Activated CD8-positive, alpha-beta T cell treated with anti-CD3 and anti-CD28 coated beads, Interleukin-2, amount 10 ng/mL, durations not matched to agents 7 days and 5 days (primary cell): ENCODE measurements at regions not wholly inside any gene's neighbourhood (a gene's known extent, or its start where the extent isn't known, plus 50 kb on each side); places are given as distances from the start of the nearest gene placed in this dataset.
"Not testable (repeated sequence)": the region's sequence is repeated elsewhere in the genome, so short reads cannot be mapped to it uniquely, and the experiment has no call there.

Source experiments
- ATAC-seq: fragments of 150-1000 bp; cut with Tn5 transposase; one replicate; pipeline ENCODE4 v1.10.0; 2021; ENCODE audit warnings: moderate library complexity
- CTCF ChIA-PET: fragments of 350-600 bp; sonication (Branson Sonifier 250); formaldehyde crosslinking; loops from one replicate; lab custom pipeline; 2021; ENCODE audit warnings: antibody characterized with exemption; lab: Charles Lee
- POLR2A ChIA-PET: fragments of 350-600 bp; sonication (Branson Sonifier 250); formaldehyde crosslinking; loops from one replicate; lab custom pipeline; 2021; ENCODE audit warnings: antibody characterized with exemption; lab: Charles Lee
- DNase-seq: peaks from one replicate; pipeline ENCODE4 v3.0.0-alpha.2; 2020
- H3K27ac Mint-ChIP-seq: one replicate; pipeline ENCODE4 v1.8.0; 2021; ENCODE audit warnings: mild to moderate bottlenecking, mixed read lengths
- H3K27me3 Mint-ChIP-seq: one replicate; pipeline ENCODE4 v1.8.0; 2021; ENCODE audit warnings: low read depth, mixed read lengths
- H3K36me3 Mint-ChIP-seq: one replicate; pipeline ENCODE4 v1.8.0; 2021; ENCODE audit warnings: low read depth, mixed read lengths
- H3K4me1 Mint-ChIP-seq: one replicate; pipeline ENCODE4 v1.8.0; 2021; ENCODE audit warnings: low read depth, mixed read lengths
- H3K4me3 Mint-ChIP-seq: one replicate; pipeline ENCODE4 v1.8.0; 2021; ENCODE audit warnings: mild to moderate bottlenecking, mixed read lengths
- H3K9me3 Mint-ChIP-seq: one replicate; pipeline ENCODE4 v1.8.0; 2022; ENCODE audit warnings: mixed read lengths; ENCODE audit not compliant: insufficient read depth

DNA sequence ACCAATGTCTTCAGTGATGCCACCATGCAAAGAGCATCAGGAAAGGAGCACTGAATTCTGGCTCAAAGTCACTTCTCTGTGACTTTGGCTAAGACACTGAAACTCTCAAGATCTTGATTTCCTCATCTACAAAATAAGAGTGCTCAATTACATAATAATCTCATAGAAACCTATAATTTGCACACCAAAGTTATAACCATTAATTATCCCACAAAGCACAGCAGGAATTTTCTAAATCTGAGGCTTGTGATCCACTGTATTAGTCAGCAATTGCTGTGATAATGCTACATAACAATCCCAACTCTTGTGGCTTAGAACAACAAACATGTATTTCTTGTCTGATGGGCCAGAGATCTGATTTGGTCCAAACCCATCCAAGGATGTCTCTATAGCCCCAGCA lies 108.7 kb downstream of the PSMG1 start:
- ChIA-PET POLR2A (no interaction called here), CTCF (no interaction called here)
- Mint-ChIP-seq H3K36me3 (no peaks in the 10 kb centered on the region), H3K9me3 (peaks cover 3% of the 10 kb centered on the region), H3K27me3 (peaks cover 7% of the 10 kb centered on the region), H3K4me3 (no peak overlapping the region), H3K27ac (no peak overlapping the region), H3K4me1 (no peaks in the 10 kb centered on the region)
- ATAC-seq (no peak), DNase-seq (no peak)

DNA sequence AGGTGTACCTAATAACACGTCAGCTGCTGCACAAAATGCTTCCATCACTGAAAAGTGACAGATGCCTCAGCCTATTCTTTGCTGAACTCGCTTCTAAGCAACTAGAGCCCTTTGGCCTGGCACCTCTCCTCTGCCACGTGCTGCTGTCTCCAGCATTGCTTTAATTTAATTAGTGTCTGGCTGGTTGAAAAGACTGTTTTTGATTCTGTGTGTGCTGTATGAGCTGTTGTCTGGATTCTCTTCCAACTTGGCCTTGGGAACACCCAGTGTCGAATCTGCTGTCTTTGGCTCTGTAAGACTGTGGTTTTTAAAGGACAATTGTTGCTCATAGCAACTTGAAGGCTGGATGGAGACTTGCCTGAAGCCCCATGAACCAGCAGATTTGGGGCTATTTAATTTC lies 109.5 kb downstream of the PSMG1 start:
- Mint-ChIP-seq H3K4me1 (no peaks in the 10 kb centered on the region), H3K36me3 (no peaks in the 10 kb centered on the region), H3K9me3 (peaks cover 3% of the 10 kb centered on the region), H3K4me3 (no peak overlapping the region), H3K27me3 (peaks cover 7% of the 10 kb centered on the region), H3K27ac (no peak overlapping the region)
- POLR2A ChIA-PET: no interaction called here
- DNase-seq (no peak), ATAC-seq (no peak)
- CTCF ChIA-PET: no interaction called here

DNA sequence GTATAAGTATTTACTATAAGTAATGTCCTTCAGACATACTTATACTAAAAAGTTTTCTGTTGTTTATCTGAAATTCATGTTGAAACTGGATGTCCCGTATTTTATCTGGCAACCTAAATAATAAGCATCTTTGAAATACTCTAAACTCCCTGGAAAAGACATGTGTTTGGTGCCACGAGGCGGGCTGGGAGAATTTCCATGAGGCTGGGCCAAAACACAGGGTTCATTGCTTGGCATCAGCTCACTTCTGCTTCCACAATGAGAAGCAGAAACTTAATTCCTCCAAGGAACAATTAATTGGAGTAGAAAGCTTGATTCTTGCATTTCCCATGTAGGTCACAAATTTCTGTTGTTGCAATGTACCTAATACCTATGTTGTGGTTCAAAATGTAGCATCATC lies 110.2 kb downstream of the PSMG1 start:
- Mint-ChIP-seq H3K27ac (no peak overlapping the region), H3K4me3 (no peak overlapping the region), H3K36me3 (no peaks in the 10 kb centered on the region), H3K4me1 (no peaks in the 10 kb centered on the region), H3K27me3 (peaks cover 9% of the 10 kb centered on the region), H3K9me3 (peaks cover 3% of the 10 kb centered on the region)
- ChIA-PET POLR2A (no interaction called here), CTCF (no interaction called here)
- DNase-seq (no peak), ATAC-seq (no peak)

DNA sequence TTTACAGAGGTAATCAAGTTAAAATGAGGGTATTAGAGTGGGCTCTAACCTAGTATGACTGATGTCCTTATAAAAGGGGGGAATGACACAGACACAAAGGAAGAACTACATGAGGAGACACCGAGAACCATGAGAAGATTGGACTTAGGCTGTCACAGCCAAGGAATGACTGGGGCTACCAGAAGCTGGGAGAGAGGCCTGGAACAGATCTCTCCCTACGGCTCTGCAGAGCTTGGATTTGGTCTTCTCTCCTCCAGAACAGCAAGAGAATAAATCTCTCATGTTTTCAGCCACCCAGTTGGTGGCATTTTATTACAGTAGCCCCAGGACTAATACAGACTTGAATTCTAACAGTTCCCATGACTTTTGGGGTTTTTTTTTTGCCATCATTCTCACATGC lies 110.8 kb downstream of the PSMG1 start:
- CTCF ChIA-PET: no interaction called here
- no peaks in the 10 kb centered on the region for H3K4me1 Mint-ChIP-seq

DNA sequence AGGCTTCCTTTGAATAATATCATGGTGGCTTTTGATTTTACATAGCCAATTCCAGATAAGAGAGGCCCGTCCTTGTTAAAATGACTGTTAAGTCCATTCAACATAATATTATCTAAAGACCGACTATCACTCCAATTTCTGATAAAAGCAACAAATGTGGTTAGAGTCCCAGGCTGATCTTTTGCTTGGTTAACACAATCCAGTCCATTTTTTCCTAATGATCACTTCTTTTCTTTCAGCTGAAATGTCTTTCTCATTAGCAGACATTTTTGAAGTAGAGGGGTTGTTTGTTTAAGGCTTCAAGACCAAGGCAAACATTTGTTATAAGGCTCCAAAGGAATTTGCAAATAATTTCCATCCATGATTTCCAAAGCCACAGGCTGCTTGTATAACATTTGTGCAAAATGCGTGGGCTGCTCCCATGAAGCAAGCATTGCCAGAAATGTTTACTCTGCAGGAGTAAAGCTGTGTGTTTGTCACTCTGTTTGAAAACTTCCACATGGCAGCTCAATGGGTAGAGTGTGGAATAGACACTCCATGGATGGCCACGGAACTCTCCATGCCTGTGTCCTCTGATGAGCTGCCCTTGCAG lies 111.5 kb downstream of the PSMG1 start:
- peaks cover 3% of the 10 kb centered on the region for H3K9me3 Mint-ChIP-seq
- ChIA-PET CTCF (no interaction called here), POLR2A (no interaction called here)
- ATAC-seq (no peak), DNase-seq (no peak)
- H3K27me3 Mint-ChIP-seq: peaks cover 7% of the 10 kb centered on the region
- no peak overlapping the region for H3K4me3 Mint-ChIP-seq
- no peaks in the 10 kb centered on the region for H3K36me3 Mint-ChIP-seq
- H3K27ac Mint-ChIP-seq: no peak overlapping the region
- no peaks in the 10 kb centered on the region for H3K4me1 Mint-ChIP-seq

More for the DNA sequence above, 110.8 kb downstream of the PSMG1 start:
- no peak for DNase-seq
- Mint-ChIP-seq H3K4me3 (no peak overlapping the region), H3K27ac (no peak overlapping the region), H3K27me3 (peaks cover 8% of the 10 kb centered on the region), H3K36me3 (no peaks in the 10 kb centered on the region), H3K9me3 (peaks cover 3% of the 10 kb centered on the region)
- ATAC-seq: no peak
- POLR2A ChIA-PET: no interaction called here

DNA sequence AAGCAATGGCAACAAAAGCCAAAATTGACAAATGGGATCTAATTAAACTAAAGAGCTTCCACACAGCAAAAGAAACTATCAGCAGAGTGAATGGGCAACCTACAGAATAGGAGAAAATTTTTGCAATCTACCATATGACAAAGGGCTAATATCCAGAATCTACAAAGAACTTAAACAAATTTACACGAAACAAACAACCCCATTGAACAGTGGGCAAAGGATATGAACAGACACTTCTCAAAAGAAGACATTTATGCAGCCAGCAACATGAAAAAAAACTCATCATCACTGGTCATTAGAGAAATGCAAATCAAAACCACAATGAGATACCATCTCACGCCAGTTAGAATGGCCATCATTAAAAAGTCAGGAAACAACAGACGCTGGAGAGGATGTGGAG lies 113.4 kb downstream of the PSMG1 start:
- CTCF ChIA-PET, H3K27ac Mint-ChIP-seq, H3K9me3 Mint-ChIP-seq: not testable (repeated sequence)

DNA sequence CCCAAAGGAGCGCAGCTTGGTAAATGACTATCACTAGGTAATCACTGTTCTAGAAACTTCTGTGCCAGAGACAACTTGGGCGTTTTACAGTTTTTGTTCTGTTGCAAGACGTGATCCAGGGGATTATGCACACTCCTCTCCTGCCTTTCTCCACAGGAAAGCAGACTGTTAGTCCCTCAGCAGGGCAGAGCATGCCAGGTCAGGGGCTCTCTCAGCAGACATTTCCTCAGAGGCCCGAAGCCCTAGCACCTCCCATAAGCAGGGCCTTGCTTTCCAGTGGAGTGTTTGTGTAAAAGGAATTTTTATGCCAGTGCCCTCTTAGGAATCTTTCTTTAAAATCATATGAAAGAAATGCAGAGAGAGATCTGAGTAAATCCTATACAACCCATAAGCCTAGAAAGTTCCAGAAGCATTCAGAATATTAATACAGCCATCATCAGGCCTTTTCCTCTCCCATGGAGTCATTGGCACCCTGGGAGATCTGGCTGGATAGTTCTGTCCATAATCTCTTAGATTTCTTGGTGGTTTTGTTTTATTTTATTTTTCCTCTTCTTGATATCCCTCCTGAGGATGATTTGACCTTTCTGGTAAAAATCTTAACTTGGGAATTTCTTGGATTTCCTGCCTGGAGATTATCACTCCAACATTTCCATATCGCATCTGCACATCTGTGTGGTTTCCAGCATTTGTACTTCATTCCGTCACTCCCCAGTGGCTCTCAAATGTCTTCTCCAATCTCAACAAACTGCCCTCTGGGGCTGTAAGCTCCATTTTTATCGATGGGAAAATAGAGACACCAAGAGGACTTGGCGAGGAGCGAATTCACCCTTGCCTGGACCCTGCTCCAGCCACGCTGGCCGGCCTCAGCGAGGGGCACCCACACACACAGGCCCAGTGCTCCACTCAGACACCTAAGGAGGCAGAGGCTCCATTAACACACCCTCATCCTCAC lies 116.1 kb downstream of the PSMG1 start:
- Mint-ChIP-seq H3K27ac (no peak overlapping the region), H3K4me3 (no peak overlapping the region), H3K9me3 (no peaks in the 10 kb centered on the region), H3K27me3 (peaks cover 4% of the 10 kb centered on the region), H3K4me1 (no peaks in the 10 kb centered on the region), H3K36me3 (no peaks in the 10 kb centered on the region)
- DNase-seq: no peak
- no peak for ATAC-seq
- ChIA-PET CTCF (no interaction called here), POLR2A (no interaction called here)

More for the DNA sequence above, 113.4 kb downstream of the PSMG1 start:
- H3K4me3 Mint-ChIP-seq, H3K4me1 Mint-ChIP-seq, H3K27me3 Mint-ChIP-seq, ATAC-seq, POLR2A ChIA-PET, H3K36me3 Mint-ChIP-seq, DNase-seq: not testable (repeated sequence)

DNA sequence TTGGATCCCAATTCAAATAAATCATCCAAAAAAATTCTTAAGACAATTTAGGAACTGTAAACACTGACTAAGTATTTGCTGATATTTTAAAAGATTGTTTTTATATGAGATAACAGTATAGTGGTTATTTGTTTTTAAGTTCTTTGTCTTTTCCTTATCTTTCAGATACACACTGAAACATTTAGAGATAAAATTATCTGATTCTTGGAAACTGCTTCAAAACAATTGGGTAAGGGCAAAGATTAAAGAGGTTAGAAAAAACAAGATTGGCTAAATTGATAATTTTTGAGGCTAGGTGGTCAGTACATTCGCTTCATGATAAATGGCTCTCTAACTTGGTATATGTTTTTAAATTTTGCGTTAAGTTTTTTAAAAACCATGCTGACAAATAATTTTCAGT lies 117.3 kb downstream of the PSMG1 start:
- Mint-ChIP-seq H3K27me3 (peaks cover 4% of the 10 kb centered on the region), H3K4me1 (no peaks in the 10 kb centered on the region), H3K36me3 (no peaks in the 10 kb centered on the region), H3K4me3 (no peak overlapping the region), H3K27ac (no peak overlapping the region), H3K9me3 (no peaks in the 10 kb centered on the region)
- ATAC-seq (no peak), DNase-seq (no peak)
- POLR2A ChIA-PET: no interaction called here
- CTCF ChIA-PET: no interaction called here

DNA sequence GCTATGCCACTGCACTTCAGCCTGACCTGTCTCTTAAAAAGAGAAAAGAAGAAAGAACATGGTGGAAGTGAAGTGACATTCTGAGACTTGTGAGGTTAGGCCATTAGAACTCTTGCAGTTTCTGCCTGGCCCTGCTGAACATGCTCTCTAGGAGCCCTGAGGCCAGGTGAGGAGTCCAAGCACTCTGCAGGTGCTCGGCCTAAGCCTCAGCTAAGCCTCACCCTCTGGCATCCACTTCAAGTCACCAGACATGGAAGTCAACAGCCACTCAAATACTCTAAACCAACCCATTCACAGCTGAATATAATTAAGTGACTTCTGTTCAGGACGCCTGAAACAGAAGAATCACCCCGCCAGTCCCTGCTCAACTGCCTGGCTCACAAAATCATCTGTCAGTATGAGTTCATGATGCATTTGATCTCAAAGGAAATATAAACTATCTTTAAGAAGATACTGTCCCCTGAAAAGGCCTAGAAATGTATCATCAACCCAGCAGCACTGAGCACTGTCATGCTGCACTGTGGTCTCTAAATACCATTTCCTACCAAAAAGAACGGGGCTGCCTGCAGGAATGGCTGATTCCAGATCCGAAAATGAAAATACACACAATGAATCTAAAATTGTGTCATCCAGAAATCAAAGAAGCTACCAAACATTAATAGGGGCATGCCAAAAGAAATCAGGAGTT lies 118.8 kb downstream of the PSMG1 start:
- H3K36me3 Mint-ChIP-seq: no peaks in the 10 kb centered on the region
- ChIA-PET POLR2A (no interaction called here), CTCF (no interaction called here)
- ATAC-seq: no peak
- H3K27me3 Mint-ChIP-seq: peaks cover 2% of the 10 kb centered on the region
- DNase-seq: no peak
- no peaks in the 10 kb centered on the region for H3K9me3 Mint-ChIP-seq
- no peaks in the 10 kb centered on the region for H3K4me1 Mint-ChIP-seq
- no peak overlapping the region for H3K27ac Mint-ChIP-seq
- H3K4me3 Mint-ChIP-seq: no peak overlapping the region

DNA sequence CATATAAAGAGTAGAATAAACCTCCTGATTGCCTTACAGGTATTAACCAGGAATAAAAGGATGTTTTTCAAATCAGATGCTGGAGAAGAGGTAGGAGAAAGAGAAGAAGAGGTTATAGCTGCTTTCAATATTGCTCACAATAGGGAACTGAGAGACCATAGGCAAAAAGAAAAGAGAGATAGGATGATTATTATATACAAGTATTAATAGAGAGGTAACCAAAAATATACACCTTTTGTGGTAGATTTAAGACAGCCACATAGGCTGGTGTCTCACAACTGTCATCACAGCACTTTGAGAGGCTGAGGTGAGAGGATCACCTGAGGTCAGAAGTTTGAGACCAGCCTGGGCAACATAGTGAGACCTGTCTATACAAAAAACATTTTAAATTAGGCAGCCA lies 119.7 kb downstream of the PSMG1 start:
- Mint-ChIP-seq H3K27ac (no peak overlapping the region), H3K36me3 (no peaks in the 10 kb centered on the region), H3K27me3 (peaks cover 2% of the 10 kb centered on the region), H3K9me3 (no peaks in the 10 kb centered on the region), H3K4me1 (no peaks in the 10 kb centered on the region), H3K4me3 (no peak overlapping the region)
- ChIA-PET CTCF (no interaction called here), POLR2A (interaction anchor here (0.6 kb wide), 1 partner anchor 571 kb away, joined by 7 read pairs; no protein-coding TSS in a partner anchor)
- ATAC-seq: no peak
- DNase-seq: no peak

DNA sequence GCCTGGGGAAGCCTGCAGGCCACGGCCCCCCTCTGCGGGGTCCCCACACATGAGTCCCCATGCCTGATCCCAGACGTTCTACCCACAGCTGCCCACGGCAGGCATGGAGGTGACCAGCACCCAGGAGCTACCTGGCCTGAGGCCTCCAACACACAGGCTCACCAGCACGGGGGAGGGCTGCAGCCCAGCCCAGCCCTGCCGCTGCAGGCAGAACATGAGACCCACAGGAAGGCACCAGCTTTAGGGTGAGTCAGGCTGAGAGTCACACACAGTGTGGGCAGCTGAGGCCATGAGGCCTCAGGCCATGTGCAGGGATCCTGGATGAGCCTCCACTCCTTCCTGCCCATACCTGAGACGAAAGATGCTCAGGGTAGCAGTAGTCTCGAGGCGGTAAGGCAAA lies 121.1 kb downstream of the PSMG1 start:
- no peak overlapping the region for H3K4me3 Mint-ChIP-seq
- no peak for DNase-seq
- peaks cover 3% of the 10 kb centered on the region for H3K27me3 Mint-ChIP-seq
- no peaks in the 10 kb centered on the region for H3K9me3 Mint-ChIP-seq
- H3K36me3 Mint-ChIP-seq: no peaks in the 10 kb centered on the region
- ChIA-PET POLR2A (interaction anchor here (0.7 kb wide), 1 partner anchor 459 kb away, joined by 3 read pairs; no protein-coding TSS in a partner anchor), CTCF (no interaction called here)
- H3K4me1 Mint-ChIP-seq: no peaks in the 10 kb centered on the region
- H3K27ac Mint-ChIP-seq: no peak overlapping the region
- no peak for ATAC-seq

DNA sequence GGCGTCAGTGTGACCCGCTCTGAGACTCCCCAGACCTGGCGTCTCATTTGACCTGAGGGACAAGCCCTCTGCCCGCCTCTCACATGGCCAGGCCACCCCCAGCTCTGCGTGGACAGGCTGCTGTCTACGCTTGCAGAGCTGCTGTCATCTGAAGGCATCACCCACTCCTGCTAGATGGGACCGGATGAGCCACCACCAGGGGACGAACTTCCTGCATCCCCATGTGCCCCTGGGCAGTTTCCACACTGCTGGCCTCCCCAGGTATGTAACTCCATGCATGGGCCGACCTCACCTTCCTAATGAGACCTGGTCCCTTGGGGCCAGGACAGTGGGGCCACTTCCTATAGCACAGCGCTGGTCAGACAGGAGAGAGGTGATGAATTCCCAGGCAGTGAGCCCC lies 121.5 kb downstream of the PSMG1 start:
- Mint-ChIP-seq H3K9me3 (no peaks in the 10 kb centered on the region), H3K36me3 (no peaks in the 10 kb centered on the region), H3K27ac (no peak overlapping the region), H3K4me3 (no peak overlapping the region), H3K4me1 (no peaks in the 10 kb centered on the region), H3K27me3 (peaks cover 4% of the 10 kb centered on the region)
- ATAC-seq: no peak
- CTCF ChIA-PET: no interaction called here
- no peak for DNase-seq
- POLR2A ChIA-PET: interaction anchor here (0.7 kb wide), 1 partner anchor 459 kb away, joined by 3 read pairs; no protein-coding TSS in a partner anchor
